ENCODE measurements at regions not wholly inside any gene's neighbourhood (a gene's known extent, or its start where the extent isn't known, plus 50 kb on each side); places are given as distances from the start of the nearest gene placed in this dataset.
"Not testable (repeated sequence)": the region's sequence is repeated elsewhere in the genome, so short reads cannot be mapped to it uniquely, and the experiment has no call there.

DNA sequence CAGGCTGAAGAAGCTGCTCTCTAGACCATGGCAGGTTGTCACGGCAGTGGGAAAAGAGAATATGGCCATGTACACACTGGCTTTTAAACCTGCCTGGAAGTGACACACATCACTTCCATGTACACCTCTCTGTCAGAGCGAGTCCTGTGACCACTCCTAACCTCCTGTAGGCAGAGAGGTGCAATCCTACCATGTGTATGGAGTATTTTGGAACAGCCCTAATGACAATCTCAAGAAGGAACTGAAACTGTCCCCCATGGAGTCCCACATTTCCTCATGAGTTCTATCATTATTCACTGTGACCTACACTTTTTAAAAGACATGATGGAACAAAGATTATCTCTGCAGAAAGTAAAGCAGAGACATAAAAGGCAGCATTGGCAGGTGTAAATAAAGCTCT, 153.4 kb upstream of the PFN2 start:
- no peak for DNase-seq (ENCODE audit: low read depth)
- TF ChIP-seq, protein P1, sequence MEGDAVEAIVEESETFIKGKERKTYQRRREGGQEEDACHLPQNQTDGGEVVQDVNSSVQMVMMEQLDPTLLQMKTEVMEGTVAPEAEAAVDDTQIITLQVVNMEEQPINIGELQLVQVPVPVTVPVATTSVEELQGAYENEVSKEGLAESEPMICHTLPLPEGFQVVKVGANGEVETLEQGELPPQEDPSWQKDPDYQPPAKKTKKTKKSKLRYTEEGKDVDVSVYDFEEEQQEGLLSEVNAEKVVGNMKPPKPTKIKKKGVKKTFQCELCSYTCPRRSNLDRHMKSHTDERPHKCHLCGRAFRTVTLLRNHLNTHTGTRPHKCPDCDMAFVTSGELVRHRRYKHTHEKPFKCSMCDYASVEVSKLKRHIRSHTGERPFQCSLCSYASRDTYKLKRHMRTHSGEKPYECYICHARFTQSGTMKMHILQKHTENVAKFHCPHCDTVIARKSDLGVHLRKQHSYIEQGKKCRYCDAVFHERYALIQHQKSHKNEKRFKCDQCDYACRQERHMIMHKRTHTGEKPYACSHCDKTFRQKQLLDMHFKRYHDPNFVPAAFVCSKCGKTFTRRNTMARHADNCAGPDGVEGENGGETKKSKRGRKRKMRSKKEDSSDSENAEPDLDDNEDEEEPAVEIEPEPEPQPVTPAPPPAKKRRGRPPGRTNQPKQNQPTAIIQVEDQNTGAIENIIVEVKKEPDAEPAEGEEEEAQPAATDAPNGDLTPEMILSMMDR (IDR thresholded peaks at IDR 0.05; ENCODE audit: low read length, missing control alignments) = no peak
- H3K4me3 ChIP-seq (replicated peaks; ENCODE audit: low read depth, low read length) = no peak overlapping the region

DNA sequence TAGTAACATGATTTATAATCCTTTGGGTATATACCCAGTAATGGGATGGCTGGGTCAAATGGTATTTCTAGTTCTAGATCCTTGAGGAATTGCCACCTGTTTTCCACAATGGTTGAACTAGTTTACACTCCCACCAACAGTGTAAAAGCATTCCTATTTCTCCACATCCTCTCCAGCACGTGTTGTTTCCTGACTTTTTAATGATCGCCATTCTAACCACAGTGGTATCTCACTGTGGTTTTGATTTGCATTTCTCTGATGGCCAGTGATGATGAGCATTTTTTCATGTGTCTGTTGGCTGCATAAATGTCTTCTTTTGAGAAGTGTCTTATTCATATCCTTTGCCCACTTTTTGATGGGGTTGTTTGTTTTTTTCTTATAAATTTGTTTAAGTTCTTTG, 152.6 kb upstream of the PFN2 start:
- not testable (repeated sequence) for DNase-seq (ENCODE audit: low read depth); H3K4me3 ChIP-seq (replicated peaks; ENCODE audit: low read depth, low read length)

DNA sequence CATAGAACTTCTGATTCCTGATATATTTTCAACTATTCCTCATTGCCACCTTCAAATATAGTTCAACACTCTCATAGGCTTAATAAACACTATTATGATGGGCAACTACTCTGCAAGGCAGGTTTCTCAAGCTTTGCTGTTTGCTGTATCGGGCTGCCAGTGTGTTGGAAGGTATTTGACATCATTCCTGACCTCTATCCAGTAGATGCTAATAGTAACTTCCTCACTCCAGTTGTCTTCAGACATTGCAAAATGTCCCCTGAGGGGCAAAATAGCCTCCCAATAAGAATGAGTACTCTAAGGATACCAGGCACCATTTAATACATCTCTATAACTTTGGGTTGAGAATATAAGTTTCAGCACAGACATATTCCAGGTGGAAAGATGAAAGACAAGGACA, 147.5 kb upstream of the PFN2 start:
- no peak overlapping the region for H3K4me3 ChIP-seq (replicated peaks; ENCODE audit: low read depth, low read length)
- no peak for DNase-seq (ENCODE audit: low read depth)
- TF ChIP-seq, protein P1 (IDR thresholded peaks at IDR 0.05; ENCODE audit: low read length, missing control alignments) = no peak

DNA sequence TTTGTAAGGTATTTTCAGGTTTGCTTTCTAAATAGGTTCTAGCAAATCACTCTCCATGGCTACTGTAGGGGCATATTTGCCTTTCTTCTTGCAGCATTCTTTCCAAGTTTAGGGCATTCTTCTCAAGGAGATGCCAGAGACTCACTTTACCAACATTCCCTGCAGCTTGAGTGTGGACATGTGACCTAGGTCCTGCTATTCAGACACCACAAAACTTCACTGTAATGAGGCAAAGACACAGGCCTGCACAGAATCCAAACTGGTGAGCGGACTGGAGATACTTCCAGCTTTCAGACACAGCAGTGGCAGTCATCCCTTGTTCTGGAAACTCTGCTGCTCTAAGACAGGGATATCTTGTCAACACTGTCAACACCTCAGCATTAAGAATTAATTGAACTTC, 146.4 kb upstream of the PFN2 start:
- no peak for DNase-seq (ENCODE audit: low read depth)
- H3K4me3 ChIP-seq (replicated peaks; ENCODE audit: low read depth, low read length) = no peak overlapping the region
- TF ChIP-seq, protein P1 (IDR thresholded peaks at IDR 0.05; ENCODE audit: low read length, missing control alignments) = no peak

DNA sequence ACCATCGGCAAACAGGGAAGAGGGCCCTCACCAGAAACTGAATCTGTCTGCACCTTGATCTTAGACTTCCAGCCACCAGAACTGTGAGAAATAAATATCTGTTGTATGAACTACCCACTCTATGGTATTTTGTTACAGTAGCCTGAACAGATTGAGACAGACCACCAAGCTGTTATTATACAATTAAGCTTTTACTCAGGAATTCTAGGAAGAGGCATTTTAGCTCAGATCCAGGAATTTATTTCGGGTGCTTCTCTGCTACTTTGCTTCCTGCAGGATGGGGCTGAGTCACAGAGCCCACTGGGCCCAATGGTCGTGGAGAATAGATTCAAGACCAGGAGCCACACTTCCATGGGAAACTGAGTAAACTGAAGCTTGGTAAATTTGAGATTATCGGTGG, 145.5 kb upstream of the PFN2 start:
- no peak for DNase-seq (ENCODE audit: low read depth)
- TF ChIP-seq, protein P1 (IDR thresholded peaks at IDR 0.05; ENCODE audit: low read length, missing control alignments) = no peak
- H3K4me3 ChIP-seq (replicated peaks; ENCODE audit: low read depth, low read length) = no peak overlapping the region

DNA sequence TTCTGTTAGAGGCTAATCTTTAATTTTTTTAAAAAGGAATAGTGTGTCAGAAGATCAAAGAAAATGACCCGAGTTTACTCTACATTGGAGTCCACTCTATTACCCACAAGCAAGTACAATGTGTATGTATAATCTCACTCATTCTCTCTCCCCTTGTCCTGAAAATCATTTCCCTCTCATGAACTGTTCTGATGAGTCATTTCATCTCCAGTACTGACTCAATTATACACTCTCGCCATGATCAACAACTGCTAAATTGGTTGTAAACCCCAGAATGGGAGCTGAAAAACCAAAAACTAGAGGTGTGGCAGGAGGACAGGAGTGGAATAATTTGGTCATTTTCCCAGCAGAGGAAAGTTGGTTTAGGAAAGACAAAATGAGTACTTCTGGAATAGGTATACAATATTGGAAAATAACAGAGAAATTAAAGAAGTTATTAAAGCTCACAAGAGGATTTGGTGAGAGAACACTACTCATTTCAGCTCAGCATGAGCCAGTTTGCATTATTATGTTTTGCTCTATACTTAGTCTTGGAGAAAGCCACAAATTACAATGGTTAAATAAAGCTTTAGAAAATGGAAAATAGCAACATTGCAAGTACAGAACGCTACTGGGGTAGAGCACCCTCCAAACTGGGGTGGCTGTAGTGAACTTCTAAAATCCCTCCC, 144.3 kb upstream of the PFN2 start:
- no peak overlapping the region for H3K4me3 ChIP-seq (replicated peaks; ENCODE audit: low read depth, low read length)
- no peak for DNase-seq (ENCODE audit: low read depth)
- TF ChIP-seq, protein P1 (IDR thresholded peaks at IDR 0.05; ENCODE audit: low read length, missing control alignments) = no peak

DNA sequence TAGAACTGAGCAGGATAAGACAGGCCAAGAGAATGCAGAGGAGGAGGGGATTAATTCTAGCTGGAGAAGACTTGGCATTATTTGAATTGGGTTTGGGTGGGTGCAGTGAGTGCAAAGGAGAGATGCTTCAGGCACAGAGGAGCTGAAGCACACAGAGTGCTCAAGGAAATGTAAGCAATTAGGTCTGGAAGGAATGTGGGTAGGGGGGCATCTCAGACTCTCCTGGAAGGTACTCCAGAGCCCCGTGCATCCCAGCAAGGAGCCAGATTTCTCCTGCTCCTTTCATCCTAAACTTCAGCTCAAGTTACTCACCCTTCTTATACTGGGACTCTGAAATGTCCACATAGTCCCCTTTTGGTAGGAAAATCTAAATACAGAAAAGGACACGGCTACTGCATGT, 143.6 kb upstream of the PFN2 start:
- no peak for DNase-seq (ENCODE audit: low read depth)
- H3K4me3 ChIP-seq (replicated peaks; ENCODE audit: low read depth, low read length) = no peak overlapping the region
- TF ChIP-seq, protein P1 (IDR thresholded peaks at IDR 0.05; ENCODE audit: low read length, missing control alignments) = no peak

Data from fibroblast of pulmonary artery (primary cell).